H9 (cell line): ENCODE measurements at regions not wholly inside any gene's neighbourhood (a gene's known extent, or its start where the extent isn't known, plus 50 kb on each side); places are given as distances from the start of the nearest gene placed in this dataset.

Source experiments
- DNase-seq: peaks from one replicate; pipeline ENCODE4 v3.0.0-alpha.2; 2017
- H2AFZ ChIP-seq: one replicate; pipeline ENCODE4 v1.6.1; 2013; ENCODE audit warnings: mild to moderate bottlenecking, low read length, control low read depth, moderate library complexity
- H2AK5ac ChIP-seq: 2 replicates; pipeline ENCODE4 v1.6.1; 2013; ENCODE audit warnings: low read length, control low read depth, mixed read lengths; ENCODE audit not compliant: insufficient read length
- H2BK120ac ChIP-seq: one replicate; pipeline ENCODE4 v1.6.1; 2013; ENCODE audit warnings: low read depth, mild to moderate bottlenecking, low read length, control low read depth, inconsistent platforms; ENCODE audit not compliant: poor library complexity, severe bottlenecking
- H2BK12ac ChIP-seq: 2 replicates; pipeline ENCODE4 v1.6.1; 2013; ENCODE audit warnings: low read length, control low read depth, mixed read lengths, low read depth; ENCODE audit not compliant: insufficient read length
- H2BK15ac ChIP-seq: 2 replicates; pipeline ENCODE4 v1.6.1; 2013; ENCODE audit warnings: low read depth, low read length, control low read depth
- H2BK20ac ChIP-seq: one replicate; pipeline ENCODE4 v1.6.1; 2013; ENCODE audit warnings: low read depth, mild to moderate bottlenecking, low read length, control low read depth, inconsistent platforms; ENCODE audit not compliant: poor library complexity, severe bottlenecking
- H2BK5ac ChIP-seq: 2 replicates; pipeline ENCODE4 v1.6.1; 2013; ENCODE audit warnings: low read length, control low read depth, mixed read lengths; ENCODE audit not compliant: insufficient read length
- H3K14ac ChIP-seq: 2 replicates; pipeline ENCODE4 v1.6.1; 2013; ENCODE audit warnings: low read length, control low read depth; ENCODE audit not compliant: insufficient read depth
- H3K18ac ChIP-seq: 2 replicates; pipeline ENCODE4 v1.6.1; 2013; ENCODE audit warnings: low read depth, mild to moderate bottlenecking, mixed read lengths, low read length, control low read depth; ENCODE audit not compliant: insufficient read length
- H3K23ac ChIP-seq: 2 replicates; pipeline ENCODE4 v1.6.1; 2013; ENCODE audit warnings: low read length, control low read depth, mixed read lengths, low read depth; ENCODE audit not compliant: insufficient read length
- H3K23me2 ChIP-seq: 2 replicates; pipeline ENCODE4 v1.6.1; 2013; ENCODE audit warnings: low read depth, mild to moderate bottlenecking, mixed read lengths, low read length, control low read depth; ENCODE audit not compliant: insufficient read length, poor library complexity, severe bottlenecking
- H3K27ac ChIP-seq: 2 replicates; pipeline ENCODE4 v1.5.1; 2013; ENCODE audit warnings: low read length, control low read depth, mixed read lengths, low read depth; ENCODE audit not compliant: insufficient read length
- H3K27me3 ChIP-seq: 2 replicates; pipeline ENCODE4 v1.6.1; 2013; ENCODE audit warnings: low read length, control low read depth, inconsistent platforms; ENCODE audit not compliant: insufficient read depth
- H3K4ac ChIP-seq: 2 replicates; pipeline ENCODE4 v1.6.1; 2013; ENCODE audit warnings: low read depth, mild to moderate bottlenecking, control low read depth, inconsistent platforms, low read length, moderate library complexity
- H3K4me1 ChIP-seq: 2 replicates; pipeline ENCODE4 v1.6.1; 2013; ENCODE audit warnings: low read length, control low read depth, inconsistent platforms; ENCODE audit not compliant: insufficient read depth
- H3K4me2 ChIP-seq: 2 replicates; pipeline ENCODE4 v1.6.1; 2013; ENCODE audit warnings: low read length, control low read depth, mixed read lengths; ENCODE audit not compliant: insufficient read length, insufficient read depth
- H3K56ac ChIP-seq: 2 replicates; pipeline ENCODE4 v1.6.1; 2013; ENCODE audit warnings: low read depth, mild to moderate bottlenecking, mixed read lengths, low read length, control low read depth; ENCODE audit not compliant: insufficient read length
- H3K79me1 ChIP-seq: 2 replicates; pipeline ENCODE4 v1.6.1; 2013; ENCODE audit warnings: low read depth, mild to moderate bottlenecking, moderate library complexity, low read length, control low read depth, inconsistent platforms; ENCODE audit not compliant: insufficient read depth, poor library complexity, severe bottlenecking
- H3K79me2 ChIP-seq: 2 replicates; pipeline ENCODE4 v1.6.1; 2013; ENCODE audit warnings: low read length, control low read depth, inconsistent platforms; ENCODE audit not compliant: insufficient read depth
- H3K9ac ChIP-seq: 2 replicates; pipeline ENCODE4 v1.6.1; 2013; ENCODE audit warnings: low read length, control low read depth, mixed read lengths; ENCODE audit not compliant: insufficient read length; ENCODE audit errors: extremely low read depth
- H3K9me3 ChIP-seq: one replicate; pipeline ENCODE4 v1.6.1; 2013; ENCODE audit warnings: low read depth, low read length, inconsistent platforms; ENCODE audit not compliant: control insufficient read depth
- H3T11ph ChIP-seq: one replicate; pipeline ENCODE4 v1.6.1; 2013; ENCODE audit warnings: mild to moderate bottlenecking, low read length, control low read depth, inconsistent platforms
- H4K20me1 ChIP-seq: one replicate; pipeline ENCODE4 v1.6.1; 2013; ENCODE audit not compliant: control insufficient read depth, insufficient read length, insufficient read depth
- H4K5ac ChIP-seq: 2 replicates; pipeline ENCODE4 v1.6.1; 2013; ENCODE audit warnings: low read depth, mild to moderate bottlenecking, mixed read lengths, low read length, control low read depth; ENCODE audit not compliant: insufficient read length
- H4K8ac ChIP-seq: replicated peaks from 2 replicates; pipeline ENCODE4 v1.6.1; 2013; ENCODE audit warnings: low read length, control low read depth, mixed read lengths, low read depth; ENCODE audit not compliant: insufficient read length
- H4K91ac ChIP-seq: 2 replicates; pipeline ENCODE4 v1.6.1; 2013; ENCODE audit warnings: low read depth, mild to moderate bottlenecking, moderate library complexity, mixed read lengths, low read length, control low read depth; ENCODE audit not compliant: insufficient read length
- H3K27ac Mint-ChIP-seq, 3 experiments: 2 replicates in 2 of 3; 3 replicates in 1 of 3; pipeline ENCODE4 v1.8.0; 2020 to 2021; ENCODE audit warnings: mixed read lengths in 3 of 3, mild to moderate bottlenecking in 1 of 3, moderate library complexity in 1 of 3
- H3K27me3 Mint-ChIP-seq: 2 replicates; pipeline ENCODE4 v1.8.0; 2021; ENCODE audit warnings: low read depth, mild to moderate bottlenecking, moderate library complexity, mixed read lengths
- H3K36me3 Mint-ChIP-seq, 3 experiments: 2 replicates in 2 of 3; 3 replicates in 1 of 3; pipeline ENCODE4 v1.8.0; 2020 to 2021; ENCODE audit warnings: low read depth in 3 of 3, mixed read lengths in 3 of 3; ENCODE audit not compliant: insufficient read depth in 1 of 3
- H3K4me1 Mint-ChIP-seq, 2 experiments: 2 replicates each; pipeline ENCODE4 v1.8.0; 2020; ENCODE audit warnings: mixed read lengths in 2 of 2
- H3K4me3 Mint-ChIP-seq, 2 experiments: 2 replicates in 1 of 2; 3 replicates in 1 of 2; pipeline ENCODE4 v1.8.0; 2020 to 2021; ENCODE audit warnings: mild to moderate bottlenecking in 2 of 2, mixed read lengths in 2 of 2, moderate library complexity in 1 of 2
- H3K9me3 Mint-ChIP-seq, 2 experiments: 2 replicates in 1 of 2; 3 replicates in 1 of 2; pipeline ENCODE4 v1.8.0; 2020; ENCODE audit warnings: mild to moderate bottlenecking in 2 of 2, mixed read lengths in 2 of 2, moderate library complexity in 1 of 2
- WGBS: extraction: QIAGEN DNeasy Blood & Tissue Kit; methylation state at CpG from one replicate; pipeline ENCODE4 v1.1.7; 2013; ENCODE audit warnings: missing lambda C conversion rate, low lambda C conversion rate, mixed read lengths; ENCODE audit not compliant: insufficient read length; ENCODE audit errors: extremely low coverage; 5-methylcytosine and 5-hydroxymethylcytosine counted together
- TF ChIP-seq, protein P1 (sequence below): fragments of 200-600 bp; sonication (generic); conservative IDR thresholded peaks from 3 replicates; pipeline ENCODE4 v1.8.0; 2021; ENCODE audit warnings: antibody characterized with exemption, mild to moderate bottlenecking

DNA sequence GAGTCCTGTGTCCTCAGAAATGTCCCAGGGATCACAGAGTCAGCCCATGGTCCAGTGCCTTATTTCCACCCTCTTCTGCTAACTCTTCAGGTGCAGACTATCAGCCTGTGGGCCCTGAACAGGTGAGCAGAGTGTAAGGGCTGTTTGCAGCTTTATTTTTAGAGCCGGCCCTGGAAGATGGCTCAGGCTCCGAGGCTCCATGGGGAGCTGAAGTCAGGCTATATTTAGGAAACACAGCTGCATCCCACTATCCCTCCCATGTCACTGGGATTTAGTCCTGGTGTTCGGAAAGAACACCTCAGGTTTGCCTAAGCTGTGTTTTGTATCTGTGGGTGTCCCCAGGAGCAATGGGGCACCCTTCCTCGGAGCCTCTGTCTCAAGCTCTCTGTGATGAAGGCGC, 126.9 kb downstream of the RPS24 start:
- no peak overlapping the region for H3K14ac ChIP-seq
- Mint-ChIP-seq H3K27me3 (peaks cover 2% of the 10 kb centered on the region; the same call in 1 of the 2 replicates), H3K9me3 (no peaks in the 10 kb centered on the region), H3K4me3 (no peak overlapping the region), H3K36me3 (no peaks in the 10 kb centered on the region), H3K27ac (no peak overlapping the region), H3K4me1 (peaks cover 0 to 4% of the 10 kb centered on the region in 2 experiments; a peak in 1 of 4 replicates)
- no peaks in the 10 kb centered on the region for H3K4me1 ChIP-seq
- no peak overlapping the region for H3K27ac ChIP-seq
- no peak overlapping the region for H2BK20ac ChIP-seq
- H2AFZ ChIP-seq = no peak overlapping the region
- no peaks in the 10 kb centered on the region for H3K9me3 ChIP-seq
- no peak overlapping the region for H3K4me2 ChIP-seq
- H3K27me3 ChIP-seq = no peaks in the 10 kb centered on the region
- no peak overlapping the region for H4K5ac ChIP-seq
- H3T11ph ChIP-seq = no peak overlapping the region
- no peak overlapping the region for H3K18ac ChIP-seq
- H2BK120ac ChIP-seq = no peak overlapping the region
- no peak overlapping the region for H3K23ac ChIP-seq
- H2BK15ac ChIP-seq = no peak overlapping the region
- no peaks in the 10 kb centered on the region for H3K79me2 ChIP-seq
- no peaks in the 10 kb centered on the region for H3K23me2 ChIP-seq
- H3K79me1 ChIP-seq = no peaks in the 10 kb centered on the region
- H2BK12ac ChIP-seq = no peak overlapping the region
- H4K8ac ChIP-seq = no peak overlapping the region
- no peak overlapping the region for H3K56ac ChIP-seq
- DNase-seq = no peak
- H3K4ac ChIP-seq = no peak overlapping the region
- no peak overlapping the region for H2BK5ac ChIP-seq
- no peaks in the 10 kb centered on the region for H4K20me1 ChIP-seq
- TF ChIP-seq, protein P1, sequence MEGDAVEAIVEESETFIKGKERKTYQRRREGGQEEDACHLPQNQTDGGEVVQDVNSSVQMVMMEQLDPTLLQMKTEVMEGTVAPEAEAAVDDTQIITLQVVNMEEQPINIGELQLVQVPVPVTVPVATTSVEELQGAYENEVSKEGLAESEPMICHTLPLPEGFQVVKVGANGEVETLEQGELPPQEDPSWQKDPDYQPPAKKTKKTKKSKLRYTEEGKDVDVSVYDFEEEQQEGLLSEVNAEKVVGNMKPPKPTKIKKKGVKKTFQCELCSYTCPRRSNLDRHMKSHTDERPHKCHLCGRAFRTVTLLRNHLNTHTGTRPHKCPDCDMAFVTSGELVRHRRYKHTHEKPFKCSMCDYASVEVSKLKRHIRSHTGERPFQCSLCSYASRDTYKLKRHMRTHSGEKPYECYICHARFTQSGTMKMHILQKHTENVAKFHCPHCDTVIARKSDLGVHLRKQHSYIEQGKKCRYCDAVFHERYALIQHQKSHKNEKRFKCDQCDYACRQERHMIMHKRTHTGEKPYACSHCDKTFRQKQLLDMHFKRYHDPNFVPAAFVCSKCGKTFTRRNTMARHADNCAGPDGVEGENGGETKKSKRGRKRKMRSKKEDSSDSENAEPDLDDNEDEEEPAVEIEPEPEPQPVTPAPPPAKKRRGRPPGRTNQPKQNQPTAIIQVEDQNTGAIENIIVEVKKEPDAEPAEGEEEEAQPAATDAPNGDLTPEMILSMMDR = no peak
- H4K91ac ChIP-seq = no peak overlapping the region
- H2AK5ac ChIP-seq = no peak overlapping the region
- H3K9ac ChIP-seq = no peak overlapping the region
- WGBS = no CpG with 5 or more reads among the region's 5 CpGs
